HepG2 (cell line): ENCODE measurements at regions not wholly inside any gene's neighbourhood (a gene's known extent, or its start where the extent isn't known, plus 50 kb on each side); places are given as distances from the start of the nearest gene placed in this dataset.

Experiments used
- ATAC-seq: fragments of 200-7000 bp; cut with Tn5 transposase; 3 replicates; pipeline ENCODE4 v1.9.1; 2020; ENCODE audit warnings: mild to moderate bottlenecking, moderate library complexity
- BruUV-seq: library from RNA; stranded (reverse); fragments of 400-500 nt; replicated peaks from 2 replicates; lab custom pipeline; 2021; lab: Mats Ljungman, UMichigan
- CTCF ChIA-PET: fragments of 300-600 bp; formaldehyde crosslinking; extraction: SDS; loops from one replicate; lab custom pipeline; 2021; ENCODE audit warnings: low total read pairs, inconsistent platforms, low intra/inter-chr PET ratio; lab: Yijun Ruan, JAX
- POLR2A ChIA-PET: fragments of 350-600 bp; sonication (Branson Sonifier 250); formaldehyde crosslinking; loops from one replicate; lab custom pipeline; 2020; ENCODE audit warnings: antibody characterized with exemption, inconsistent platforms; lab: Yijun Ruan, JAX
- DNase-seq: peaks from one replicate; pipeline ENCODE4 v3.0.0-alpha.2; 2015; ENCODE audit warnings: low spot score
- FAIRE-seq: peaks from 3 replicates; lab custom pipeline; 2011; peaks lifted over from hg19 to GRCh38; lab: Jason Lieb, UNC
- H2AFZ ChIP-seq: one replicate; pipeline ENCODE4 v1.6.1; 2011; ENCODE audit warnings: low read length, inconsistent platforms
- H3K27ac ChIP-seq: fragments of 300-600 bp; 3 replicates; pipeline ENCODE4 v1.8.0; 2011; ENCODE audit warnings: mixed run types, mild to moderate bottlenecking, mixed read lengths, low read length, inconsistent platforms; ENCODE audit not compliant: insufficient read depth; ENCODE audit errors: extremely low read length
- H3K27me3 ChIP-seq, 2 experiments: fragments of 200-600 bp in 1 of 2; 2 replicates in 1 of 2; 3 replicates in 1 of 2; pipeline versions ENCODE4 v1.6.0 to v1.8.0; 2011; ENCODE audit warnings: low read length in 2 of 2, mild to moderate bottlenecking in 2 of 2, moderate library complexity in 2 of 2, inconsistent platforms in 1 of 2; ENCODE audit not compliant: insufficient read depth in 2 of 2, control insufficient read depth in 1 of 2
- H3K36me3 ChIP-seq, 2 experiments: fragments of 200-600 bp in 1 of 2; replicated peaks in 1 of 2; 2 replicates in 1 of 2; 3 replicates in 1 of 2; pipeline versions ENCODE4 v1.5.1 to v1.8.0; 2011; ENCODE audit warnings: low read length in 2 of 2, inconsistent platforms in 1 of 2; ENCODE audit not compliant: insufficient read depth in 2 of 2, control insufficient read depth in 1 of 2
- H3K4me1 ChIP-seq: 2 replicates; pipeline ENCODE4 v1.5.1; 2012; ENCODE audit warnings: low read length, inconsistent platforms; ENCODE audit not compliant: insufficient read depth
- H3K4me2 ChIP-seq: 2 replicates; pipeline ENCODE4 v1.6.0; 2011; ENCODE audit warnings: low read depth, low read length, inconsistent platforms
- H3K4me3 ChIP-seq, 3 experiments: fragments of 200-600 bp in 1 of 3; sonication (generic), shearing (Covaris generic) in 1 of 3; replicated peaks in 1 of 3; 2 replicates each; pipeline ENCODE4 v1.5.1; 2011 to 2016; ENCODE audit warnings: low read length in 3 of 3, inconsistent platforms in 2 of 3, low read depth in 2 of 3, mild to moderate bottlenecking in 2 of 3, control low read depth in 1 of 3, mixed read lengths in 1 of 3; ENCODE audit not compliant: insufficient read depth in 1 of 3
- H3K79me2 ChIP-seq: one replicate; pipeline ENCODE4 v1.6.1; 2011; ENCODE audit warnings: low read length, inconsistent platforms; ENCODE audit not compliant: insufficient read depth
- H3K9ac ChIP-seq: 2 replicates; pipeline ENCODE4 v1.6.0; 2011; ENCODE audit warnings: mild to moderate bottlenecking, low read depth, low read length, inconsistent platforms; ENCODE audit not compliant: insufficient read depth
- H3K9me3 ChIP-seq: 2 replicates; pipeline ENCODE4 v1.5.1; 2012; ENCODE audit warnings: mild to moderate bottlenecking, low read length
- H4K20me1 ChIP-seq: 2 replicates; pipeline ENCODE4 v1.6.0; 2011; ENCODE audit warnings: inconsistent platforms, mild to moderate bottlenecking, low read length, moderate library complexity; ENCODE audit not compliant: insufficient read depth
- HHEX ChIP-seq: IDR thresholded peaks from 2 replicates; pipeline ENCODE4 v1.6.1; 2016; ENCODE audit warnings: control low read depth
- HINFP ChIP-seq: sonication (generic); formaldehyde crosslinking; IDR thresholded peaks from 2 replicates; pipeline ENCODE4 v1.4.0; 2020; ENCODE audit warnings: low read depth, mild to moderate bottlenecking, missing genetic modification reagents
- MED1 ChIP-seq: sonication (generic); formaldehyde crosslinking; IDR thresholded peaks from 2 replicates; pipeline ENCODE4 v1.4.0; 2020; ENCODE audit warnings: missing genetic modification reagents
- MEF2D ChIP-seq: sonication (generic); formaldehyde crosslinking; IDR thresholded peaks from 2 replicates; pipeline ENCODE4 v1.5.1; 2020; ENCODE audit warnings: mild to moderate bottlenecking, missing genetic modification reagents
- NFE2 ChIP-seq: sonication (generic); formaldehyde crosslinking; IDR thresholded peaks from 2 replicates; pipeline ENCODE4 v1.4.0; 2020; ENCODE audit warnings: missing genetic modification reagents
- PBX2 ChIP-seq: IDR thresholded peaks from 2 replicates; pipeline ENCODE4 v1.6.1; 2016; ENCODE audit warnings: control low read depth
- SOX5 ChIP-seq: IDR thresholded peaks from 2 replicates; pipeline ENCODE4 v1.6.1; 2016; ENCODE audit warnings: borderline replicate concordance
- SYNCRIP ChIP-seq: fragments of 200-400 bp; formaldehyde crosslinking; IDR thresholded peaks from 2 replicates; pipeline ENCODE4 v1.6.1; 2018; ENCODE audit warnings: mild to moderate bottlenecking, low read depth, low read length; ENCODE audit not compliant: insufficient read depth
- ZBTB8A ChIP-seq: sonication (generic); formaldehyde crosslinking; IDR thresholded peaks from 2 replicates; pipeline ENCODE4 v1.4.0; 2020; ENCODE audit warnings: mild to moderate bottlenecking, low read depth, missing genetic modification reagents, borderline replicate concordance
- ZNF460 ChIP-seq: sonication (generic); formaldehyde crosslinking; IDR thresholded peaks from 2 replicates; pipeline ENCODE4 v1.5.1; 2020; ENCODE audit warnings: missing genetic modification reagents, mild to moderate bottlenecking, borderline replicate concordance
- ZSCAN30 ChIP-seq: sonication (generic); formaldehyde crosslinking; IDR thresholded peaks from 2 replicates; pipeline ENCODE4 v1.5.0; 2020; ENCODE audit warnings: mild to moderate bottlenecking, missing genetic modification reagents
- WGBS: methylation state at CpG from one replicate; pipeline ENCODE4 v1.1.6; 2017; ENCODE audit warnings: low lambda C conversion rate; 5-methylcytosine and 5-hydroxymethylcytosine counted together
- in situ Hi-C: cut with HindIII; loops from 2 replicates; pipeline ENCODE4 v1.10.0; 2017; ENCODE audit warnings: low pct_unique_long_range_greater_than_20kb; ENCODE audit not compliant: extremely low pct_ligation_motif_present
- intact Hi-C: fragments of 100-400 bp; cut with micrococcal nuclease; formaldehyde crosslinking; loops from one replicate; pipeline ENCODE4 v1.10.0; 2022; ENCODE audit not compliant: unreplicated experiment
- TF ChIP-seq, protein P1 (sequence below): sonication (generic); formaldehyde crosslinking; IDR thresholded peaks from 2 replicates; pipeline ENCODE4 v1.9.0; 2021; ENCODE audit warnings: missing genetic modification reagents, borderline replicate concordance

DNA sequence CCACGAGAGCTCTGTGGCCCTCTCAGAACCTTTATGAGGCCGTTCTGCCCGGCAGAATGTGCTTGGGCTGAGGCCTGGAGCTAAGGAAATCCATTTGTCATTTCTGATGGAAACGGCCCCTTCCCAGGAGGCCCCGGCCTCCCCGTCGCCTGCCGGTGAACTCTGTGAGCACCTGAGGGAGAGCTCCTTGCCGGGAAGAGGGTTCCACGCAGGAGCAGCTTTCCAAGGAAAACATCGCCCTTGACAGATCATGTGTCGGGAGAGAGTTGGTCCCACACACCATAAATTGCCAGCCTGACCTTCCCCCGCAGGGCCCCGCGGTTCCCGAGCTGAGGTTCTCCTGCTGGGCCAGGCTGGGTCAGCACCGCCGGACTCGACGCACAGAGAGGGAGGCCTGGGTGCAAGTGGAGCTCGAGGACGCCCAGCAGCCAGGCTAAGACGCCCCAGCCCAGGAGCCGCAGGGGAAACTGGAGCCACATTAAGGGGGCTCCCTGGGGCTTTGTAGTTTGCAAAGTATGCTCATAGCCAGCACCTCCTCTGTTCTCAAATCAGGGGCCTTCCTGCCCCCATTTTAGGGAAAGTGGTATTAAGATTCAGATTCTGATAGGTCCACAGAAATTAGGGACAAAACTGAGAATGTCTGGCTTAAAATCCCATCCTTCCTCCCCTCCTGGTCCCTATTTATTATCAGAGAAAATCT lies 239.5 kb downstream of the FOXD2 start:
- no peak overlapping the region for H2AFZ ChIP-seq
- POLR2A ChIA-PET: no interaction called here

DNA sequence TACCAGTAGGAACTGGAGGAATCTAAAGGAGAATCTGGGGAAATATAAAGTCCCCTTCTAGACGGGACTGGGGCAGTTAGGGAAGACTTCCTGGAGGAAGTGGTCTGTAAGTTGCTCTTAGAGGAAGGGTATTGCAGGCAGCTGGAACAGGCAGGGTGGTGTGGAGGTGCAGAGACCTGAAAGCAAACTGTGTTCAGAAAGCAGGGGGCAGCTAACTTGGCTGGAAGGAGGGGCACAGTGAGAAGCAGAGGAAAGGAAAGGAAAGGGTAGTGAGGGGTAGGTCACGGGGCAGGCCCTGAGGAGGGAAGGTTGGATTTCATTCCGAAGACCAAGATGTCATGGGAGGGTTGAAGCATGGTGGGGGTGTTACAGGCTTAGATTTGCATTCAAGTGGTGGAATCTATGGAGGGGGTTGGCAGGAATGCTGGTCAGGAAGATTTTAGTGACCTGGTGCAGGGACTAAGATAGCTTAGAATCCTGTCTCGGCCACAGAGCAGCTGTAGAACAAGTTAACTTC lies 240.7 kb downstream of the FOXD2 start:
- ATAC-seq (no peak), DNase-seq (no peak), FAIRE-seq (no peak)
- Histone ChIP-seq H2AFZ (no peak overlapping the region), H3K27ac (no peak overlapping the region), H3K36me3 (no peaks in the 10 kb centered on the region), H3K79me2 (no peaks in the 10 kb centered on the region), H3K4me2 (no peak overlapping the region), H3K9me3 (no peaks in the 10 kb centered on the region), H4K20me1 (no peaks in the 10 kb centered on the region), H3K4me1 (no peaks in the 10 kb centered on the region), H3K9ac (no peak overlapping the region), H3K4me3 (no peak overlapping the region), H3K27me3 (peaks cover 2 to 37% of the 10 kb centered on the region in 2 experiments; a peak in 3 of 5 replicates)
- intact Hi-C loops (no loop called here), in situ Hi-C loops (no loop called here)
- ChIA-PET POLR2A (no interaction called here), CTCF (no interaction called here)
- 7% methylated on average over 4 of the region's 4 CpGs for WGBS
- no TSS peak for BruUV-seq
- no peak for TF ChIP-seq MEF2D (CRISPR knock-in tag)
- TF ChIP-seq SYNCRIP: no peak
- TF ChIP-seq ZNF460 (CRISPR knock-in tag): no peak
- TF ChIP-seq SOX5 (CRISPR knock-in tag): no peak
- TF ChIP-seq, protein P1, sequence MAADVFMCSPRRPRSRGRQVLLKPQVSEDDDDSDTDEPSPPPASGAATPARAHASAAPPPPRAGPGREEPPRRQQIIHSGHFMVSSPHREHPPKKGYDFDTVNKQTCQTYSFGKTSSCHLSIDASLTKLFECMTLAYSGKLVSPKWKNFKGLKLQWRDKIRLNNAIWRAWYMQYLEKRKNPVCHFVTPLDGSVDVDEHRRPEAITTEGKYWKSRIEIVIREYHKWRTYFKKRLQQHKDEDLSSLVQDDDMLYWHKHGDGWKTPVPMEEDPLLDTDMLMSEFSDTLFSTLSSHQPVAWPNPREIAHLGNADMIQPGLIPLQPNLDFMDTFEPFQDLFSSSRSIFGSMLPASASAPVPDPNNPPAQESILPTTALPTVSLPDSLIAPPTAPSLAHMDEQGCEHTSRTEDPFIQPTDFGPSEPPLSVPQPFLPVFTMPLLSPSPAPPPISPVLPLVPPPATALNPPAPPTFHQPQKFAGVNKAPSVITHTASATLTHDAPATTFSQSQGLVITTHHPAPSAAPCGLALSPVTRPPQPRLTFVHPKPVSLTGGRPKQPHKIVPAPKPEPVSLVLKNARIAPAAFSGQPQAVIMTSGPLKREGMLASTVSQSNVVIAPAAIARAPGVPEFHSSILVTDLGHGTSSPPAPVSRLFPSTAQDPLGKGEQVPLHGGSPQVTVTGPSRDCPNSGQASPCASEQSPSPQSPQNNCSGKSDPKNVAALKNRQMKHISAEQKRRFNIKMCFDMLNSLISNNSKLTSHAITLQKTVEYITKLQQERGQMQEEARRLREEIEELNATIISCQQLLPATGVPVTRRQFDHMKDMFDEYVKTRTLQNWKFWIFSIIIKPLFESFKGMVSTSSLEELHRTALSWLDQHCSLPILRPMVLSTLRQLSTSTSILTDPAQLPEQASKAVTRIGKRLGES (CRISPR knock-in tag): no peak
- no peak for TF ChIP-seq ZBTB8A (CRISPR knock-in tag)
- TF ChIP-seq PBX2: no peak
- TF ChIP-seq HINFP: no peak
- no peak for TF ChIP-seq NFE2 (CRISPR knock-in tag)
- TF ChIP-seq HHEX (CRISPR knock-in tag): no peak
- TF ChIP-seq ZSCAN30 (CRISPR knock-in tag): no peak

More for the DNA sequence above, 239.5 kb downstream of the FOXD2 start:
- H3K27me3 ChIP-seq: peaks cover 2 to 37% of the 10 kb centered on the region in 2 experiments; a peak in 3 of 5 replicates
- H3K4me2 ChIP-seq: no peak overlapping the region
- no peaks in the 10 kb centered on the region for H3K36me3 ChIP-seq
- no peak for ATAC-seq
- H3K4me1 ChIP-seq: no peaks in the 10 kb centered on the region
- no peaks in the 10 kb centered on the region for H3K79me2 ChIP-seq
- no peak overlapping the region for H3K9ac ChIP-seq
- CTCF ChIA-PET: no interaction called here
- H3K9me3 ChIP-seq: no peaks in the 10 kb centered on the region
- no peak for DNase-seq
- H3K4me3 ChIP-seq: no peak overlapping the region
- H4K20me1 ChIP-seq: no peaks in the 10 kb centered on the region
- in situ Hi-C loops: no loop called here
- TF ChIP-seq MED1: no peak
- 0% methylated on average over 2 of the region's 24 CpGs for WGBS
- intact Hi-C loops: no loop called here
- no peak for FAIRE-seq
- BruUV-seq: no TSS peak
- no peak overlapping the region for H3K27ac ChIP-seq
